Neutrophil (primary cell): ENCODE measurements at regions not wholly inside any gene's neighbourhood (a gene's known extent, or its start where the extent isn't known, plus 50 kb on each side); places are given as distances from the start of the nearest gene placed in this dataset.

Source experiments
- H3K27ac ChIP-seq: fragments of 200-600 bp; sonication (generic); 2 replicates; pipeline ENCODE4 v1.5.1; 2016; ENCODE audit warnings: mild to moderate bottlenecking, moderate library complexity
- H3K27me3 ChIP-seq: fragments of 200-600 bp; sonication (generic); 2 replicates; pipeline ENCODE4 v1.6.0; 2016; ENCODE audit warnings: mild to moderate bottlenecking
- H3K36me3 ChIP-seq: fragments of 200-600 bp; sonication (generic); 2 replicates; pipeline ENCODE4 v1.5.1; 2017
- H3K4me1 ChIP-seq, 2 experiments: fragments of 200-600 bp in 1 of 2; sonication (generic) in 1 of 2; 1 replicate in 1 of 2; 2 replicates in 1 of 2; pipeline versions ENCODE4 v1.5.1 to v1.6.1; 2013 to 2016; ENCODE audit warnings: low read depth in 1 of 2, low read length in 1 of 2, mild to moderate bottlenecking in 1 of 2, moderate library complexity in 1 of 2; ENCODE audit not compliant: control insufficient read depth in 1 of 2, insufficient read depth in 1 of 2
- H3K4me3 ChIP-seq, 2 experiments: fragments of 200-600 bp in 1 of 2; sonication (generic) in 1 of 2; 1 replicate in 1 of 2; 2 replicates in 1 of 2; pipeline ENCODE4 v1.5.1; 2013 to 2016; ENCODE audit warnings: low read depth in 1 of 2, low read length in 1 of 2, mild to moderate bottlenecking in 1 of 2, moderate library complexity in 1 of 2
- H3K9me3 ChIP-seq: fragments of 200-600 bp; sonication (generic); 2 replicates; pipeline ENCODE4 v1.5.1; 2016
- TF ChIP-seq, protein P1 (sequence below): fragments of 200-600 bp; sonication (generic); IDR thresholded peaks from 2 replicates; pipeline ENCODE4 v1.5.1; 2016; ENCODE audit warnings: antibody characterized with exemption

DNA sequence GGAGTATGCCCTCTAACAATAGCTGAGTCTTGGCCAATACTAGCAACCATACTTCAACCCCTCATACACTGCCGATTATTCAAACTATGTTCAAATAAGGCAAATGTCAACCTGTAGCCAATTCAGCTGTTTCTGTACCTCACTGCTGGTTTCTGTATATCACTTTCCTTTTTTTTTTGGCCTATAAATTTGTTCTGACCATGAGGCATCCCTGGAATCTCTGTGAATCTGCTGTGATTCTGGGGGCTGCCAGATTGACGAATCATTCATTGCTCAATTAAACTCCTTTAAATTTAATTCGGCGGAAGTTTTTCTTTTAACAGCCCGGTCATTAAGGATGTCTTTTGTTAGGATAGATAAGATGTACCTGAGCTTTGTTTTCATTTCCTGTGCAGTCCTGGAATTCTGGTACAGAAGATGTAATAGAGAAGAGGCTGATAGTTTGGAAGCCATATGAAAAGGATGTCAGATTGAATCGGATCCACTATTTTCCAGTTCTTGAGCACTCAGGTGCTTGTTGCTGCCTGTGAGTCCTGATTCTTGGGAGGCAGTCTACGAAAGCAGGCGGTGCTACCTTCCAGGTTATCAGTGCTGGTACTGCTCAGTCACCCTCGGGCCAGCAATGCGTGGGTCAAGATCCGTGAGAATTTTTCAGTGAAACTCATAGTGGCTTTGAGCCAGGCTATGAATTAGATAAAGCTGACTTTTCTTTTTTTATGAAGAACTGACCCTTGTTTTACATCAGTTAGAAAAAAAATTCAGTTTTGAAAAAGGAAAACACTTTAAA is 106.2 kb upstream of the TUT7 start:
- Histone ChIP-seq H3K27me3 (no peaks in the 10 kb centered on the region), H3K9me3 (no peaks in the 10 kb centered on the region), H3K4me3 (no peak overlapping the region), H3K4me1 (no peaks in the 10 kb centered on the region), H3K27ac (no peak overlapping the region), H3K36me3 (no peaks in the 10 kb centered on the region)
- TF ChIP-seq, protein P1, sequence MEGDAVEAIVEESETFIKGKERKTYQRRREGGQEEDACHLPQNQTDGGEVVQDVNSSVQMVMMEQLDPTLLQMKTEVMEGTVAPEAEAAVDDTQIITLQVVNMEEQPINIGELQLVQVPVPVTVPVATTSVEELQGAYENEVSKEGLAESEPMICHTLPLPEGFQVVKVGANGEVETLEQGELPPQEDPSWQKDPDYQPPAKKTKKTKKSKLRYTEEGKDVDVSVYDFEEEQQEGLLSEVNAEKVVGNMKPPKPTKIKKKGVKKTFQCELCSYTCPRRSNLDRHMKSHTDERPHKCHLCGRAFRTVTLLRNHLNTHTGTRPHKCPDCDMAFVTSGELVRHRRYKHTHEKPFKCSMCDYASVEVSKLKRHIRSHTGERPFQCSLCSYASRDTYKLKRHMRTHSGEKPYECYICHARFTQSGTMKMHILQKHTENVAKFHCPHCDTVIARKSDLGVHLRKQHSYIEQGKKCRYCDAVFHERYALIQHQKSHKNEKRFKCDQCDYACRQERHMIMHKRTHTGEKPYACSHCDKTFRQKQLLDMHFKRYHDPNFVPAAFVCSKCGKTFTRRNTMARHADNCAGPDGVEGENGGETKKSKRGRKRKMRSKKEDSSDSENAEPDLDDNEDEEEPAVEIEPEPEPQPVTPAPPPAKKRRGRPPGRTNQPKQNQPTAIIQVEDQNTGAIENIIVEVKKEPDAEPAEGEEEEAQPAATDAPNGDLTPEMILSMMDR: no peak

DNA sequence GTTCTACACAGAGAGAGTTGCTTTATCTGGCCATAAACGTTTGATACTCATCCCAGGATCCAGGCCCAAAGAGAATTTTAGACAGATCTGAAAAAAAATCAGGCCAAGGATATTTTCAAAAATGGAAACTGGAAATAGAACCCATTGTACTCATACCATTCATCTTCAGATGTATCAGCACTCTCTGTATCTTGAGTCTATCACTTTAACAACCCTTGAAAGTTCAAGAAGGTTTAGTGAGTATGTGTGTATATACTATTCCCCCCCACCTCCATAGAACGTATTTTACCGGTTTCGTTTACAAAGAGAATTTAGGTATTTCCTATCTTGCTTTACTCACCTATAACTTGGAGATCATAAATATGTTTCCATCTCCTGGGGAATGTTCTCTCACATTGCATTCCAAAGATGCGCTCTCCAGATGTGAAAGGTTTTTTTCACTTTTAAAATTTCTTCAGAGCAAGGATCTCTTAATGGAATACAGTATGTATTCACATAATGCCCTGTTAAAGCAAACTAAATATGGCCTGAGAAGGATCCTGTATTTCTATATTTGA is 105.5 kb upstream of the TUT7 start:
- peaks cover 3% of the 10 kb centered on the region for H3K27me3 ChIP-seq
- H3K27ac ChIP-seq: no peak overlapping the region
- no peaks in the 10 kb centered on the region for H3K4me1 ChIP-seq
- no peaks in the 10 kb centered on the region for H3K36me3 ChIP-seq
- H3K9me3 ChIP-seq: no peaks in the 10 kb centered on the region
- no peak overlapping the region for H3K4me3 ChIP-seq
- TF ChIP-seq, protein P1: no peak

DNA sequence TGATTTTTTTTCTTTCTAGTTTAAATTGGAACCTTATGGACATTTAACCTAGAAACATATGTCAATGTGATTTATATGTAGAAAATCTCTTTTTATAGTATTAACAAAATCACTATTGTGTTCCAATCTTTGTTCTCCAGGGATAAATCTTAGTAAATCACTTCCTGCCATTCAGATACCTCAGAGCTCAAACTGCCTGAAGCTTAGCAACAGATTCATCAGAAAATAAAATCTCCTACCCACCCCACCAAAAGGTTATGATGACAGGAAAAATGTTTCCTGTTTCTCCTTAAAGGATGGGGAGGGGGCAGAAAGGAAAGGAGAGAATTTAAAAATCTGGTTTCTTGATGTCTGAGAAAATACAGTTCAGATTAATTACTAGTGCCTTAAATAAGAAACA is 105.0 kb upstream of the TUT7 start:
- TF ChIP-seq, protein P1: no peak
- H3K4me1 ChIP-seq: no peaks in the 10 kb centered on the region
- no peaks in the 10 kb centered on the region for H3K9me3 ChIP-seq
- no peak overlapping the region for H3K27ac ChIP-seq
- H3K27me3 ChIP-seq: peaks cover 8% of the 10 kb centered on the region
- no peaks in the 10 kb centered on the region for H3K36me3 ChIP-seq
- no peak overlapping the region for H3K4me3 ChIP-seq

DNA sequence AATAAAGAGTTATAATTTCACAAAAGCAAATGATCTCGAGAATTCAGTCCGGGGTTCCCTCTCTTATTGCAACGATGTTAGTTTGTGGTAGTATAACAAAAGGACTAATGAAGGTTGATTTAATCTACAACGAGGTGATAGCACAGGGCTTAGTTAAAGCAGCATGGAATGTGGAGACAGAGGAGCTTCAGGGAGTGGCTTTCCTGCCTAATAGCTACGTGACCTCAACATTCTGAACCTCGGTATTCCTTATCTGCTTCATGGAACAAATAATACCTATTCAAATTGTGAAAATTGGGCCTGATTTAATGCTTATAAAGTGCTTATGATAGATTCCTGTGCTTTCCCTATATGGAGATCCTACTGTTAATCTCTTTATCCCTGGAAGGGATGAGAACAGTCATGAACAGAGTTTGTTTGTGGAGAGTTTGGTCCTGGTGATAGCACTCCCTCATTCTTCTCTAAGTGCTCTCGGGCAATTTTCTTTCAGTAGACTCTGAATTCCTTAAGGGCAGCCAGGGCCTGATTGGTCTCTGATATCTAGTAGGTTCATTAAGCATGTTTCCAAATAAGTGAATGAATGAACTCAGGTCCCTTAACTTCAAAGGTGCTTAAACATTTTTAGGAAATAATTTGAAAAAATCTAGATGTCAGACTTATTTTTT is 104.1 kb upstream of the TUT7 start:
- Histone ChIP-seq H3K4me3 (no peak overlapping the region), H3K36me3 (no peaks in the 10 kb centered on the region), H3K4me1 (no peaks in the 10 kb centered on the region), H3K27ac (no peak overlapping the region), H3K9me3 (no peaks in the 10 kb centered on the region), H3K27me3 (peaks cover 10% of the 10 kb centered on the region)
- TF ChIP-seq, protein P1: no peak

DNA sequence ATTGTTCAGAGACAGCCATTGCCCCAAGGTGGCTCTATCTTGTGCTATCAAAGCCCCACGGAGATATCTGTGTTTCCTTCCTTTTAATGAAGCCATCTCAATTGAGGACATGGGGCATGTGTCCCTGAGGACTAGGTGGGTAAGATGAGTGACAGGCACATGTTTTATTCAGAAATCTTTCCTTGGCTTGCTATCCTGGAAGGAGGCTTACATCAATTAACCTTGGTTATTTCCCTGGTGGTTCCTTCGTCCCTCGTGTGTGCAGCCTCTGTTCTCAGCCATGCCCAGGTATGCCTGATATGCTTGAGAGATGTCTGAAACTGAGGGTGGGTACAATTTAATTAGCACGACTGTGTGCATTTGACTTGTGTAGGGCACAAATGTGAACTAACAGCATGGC is 102.2 kb upstream of the TUT7 start:
- H3K27me3 ChIP-seq: peaks cover 10% of the 10 kb centered on the region
- H3K4me3 ChIP-seq: no peak overlapping the region
- TF ChIP-seq, protein P1: no peak
- H3K36me3 ChIP-seq: no peaks in the 10 kb centered on the region
- no peaks in the 10 kb centered on the region for H3K4me1 ChIP-seq
- no peak overlapping the region for H3K27ac ChIP-seq
- no peaks in the 10 kb centered on the region for H3K9me3 ChIP-seq
